Panc1 (cell line): ENCODE measurements at regions not wholly inside any gene's neighbourhood (a gene's known extent, or its start where the extent isn't known, plus 50 kb on each side); places are given as distances from the start of the nearest gene placed in this dataset.

ENCODE experiments used
- ATAC-seq: fragments of 200-7000 bp; cut with Tn5 transposase; 2 replicates; pipeline ENCODE4 v1.9.1; 2020; ENCODE audit warnings: mild to moderate bottlenecking, moderate library complexity
- BruUV-seq: library from RNA; stranded (reverse); fragments of 400-500 nt; replicated peaks from 2 replicates; lab custom pipeline; 2021; lab: Mats Ljungman, UMichigan
- CTCF ChIA-PET: fragments of 300-600 bp; sonication (Branson Sonifier 250); formaldehyde crosslinking; loops from one replicate; lab custom pipeline; 2022; ENCODE audit warnings: antibody characterized with exemption; lab: Charles Lee
- POLR2A ChIA-PET: fragments of 300-600 bp; sonication (Branson Sonifier 250); formaldehyde crosslinking; loops from one replicate; lab custom pipeline; 2022; ENCODE audit warnings: antibody characterized with exemption; lab: Charles Lee
- DNase-seq: peaks from one replicate; pipeline ENCODE4 v3.0.0-alpha.2; 2010; ENCODE audit warnings: low read depth, low spot score
- H3K27ac ChIP-seq: 2 replicates; pipeline ENCODE4 v1.5.1; 2011; ENCODE audit warnings: mild to moderate bottlenecking, low read length, inconsistent platforms
- H3K27me3 ChIP-seq: fragments of 200-500 bp; sonication (Bioruptor generic); 2 replicates; pipeline ENCODE4 v1.6.0; 2014; ENCODE audit warnings: low read length, inconsistent platforms; ENCODE audit not compliant: control insufficient read depth, insufficient read depth
- H3K36me3 ChIP-seq: fragments of 200-500 bp; sonication (Bioruptor generic); 2 replicates; pipeline ENCODE4 v1.5.1; 2014; ENCODE audit warnings: inconsistent platforms, mild to moderate bottlenecking, low read length, moderate library complexity; ENCODE audit not compliant: control insufficient read depth, insufficient read depth
- H3K4me1 ChIP-seq: 2 replicates; pipeline ENCODE4 v1.5.1; 2011; ENCODE audit warnings: inconsistent platforms, mild to moderate bottlenecking, low read length, moderate library complexity; ENCODE audit not compliant: control insufficient read depth, insufficient read depth
- H3K4me3 ChIP-seq, 2 experiments: 2 replicates each; pipeline ENCODE4 v1.5.1; 2011 to 2012; ENCODE audit warnings: low read depth in 2 of 2, low read length in 2 of 2, mild to moderate bottlenecking in 2 of 2, inconsistent platforms in 1 of 2, moderate library complexity in 1 of 2
- H3K9me3 ChIP-seq: fragments of 200-500 bp; sonication (Bioruptor generic); 2 replicates; pipeline ENCODE4 v1.5.1; 2014; ENCODE audit warnings: low read depth, mild to moderate bottlenecking, inconsistent platforms, low read length, moderate library complexity; ENCODE audit not compliant: control insufficient read depth, insufficient read depth
- POLR2AphosphoS5 ChIP-seq: IDR thresholded peaks from 2 replicates; pipeline ENCODE4 v1.6.1; 2012; ENCODE audit warnings: mild to moderate bottlenecking, low read depth, low read length, moderate library complexity
- SIN3A ChIP-seq: IDR thresholded peaks from 2 replicates; pipeline ENCODE4 v1.6.1; 2012; ENCODE audit warnings: low read depth, mild to moderate bottlenecking, low read length, moderate library complexity, borderline replicate concordance; ENCODE audit not compliant: insufficient read depth
- TCF7L2 ChIP-seq: IDR thresholded peaks from 2 replicates; pipeline ENCODE4 v1.6.1; 2011; ENCODE audit warnings: mild to moderate bottlenecking, low read depth, low read length, inconsistent platforms
- in situ Hi-C: cut with HindIII; loops from 2 replicates; pipeline ENCODE4 v1.10.0; 2016; ENCODE audit warnings: low sequenced_read_pairs, low pct_unique_long_range_greater_than_20kb
- intact Hi-C: fragments of 100-400 bp; cut with micrococcal nuclease; formaldehyde crosslinking; loops from one replicate; pipeline ENCODE4 v1.10.0; 2022; ENCODE audit not compliant: unreplicated experiment
- TF ChIP-seq, protein P1 (sequence below), 2 experiments: IDR thresholded peaks; 2 replicates each; pipeline ENCODE4 v1.6.1; 2011 to 2012; ENCODE audit warnings: low read depth in 2 of 2, control low read depth in 1 of 2, low read length in 1 of 2, mild to moderate bottlenecking in 1 of 2, moderate library complexity in 1 of 2; ENCODE audit not compliant: insufficient read depth in 1 of 2
- TF ChIP-seq, protein P2 (sequence below): fragments of 450-650 bp; IDR thresholded peaks from 2 replicates; pipeline ENCODE4 v1.5.1; 2017; ENCODE audit warnings: mild to moderate bottlenecking

DNA sequence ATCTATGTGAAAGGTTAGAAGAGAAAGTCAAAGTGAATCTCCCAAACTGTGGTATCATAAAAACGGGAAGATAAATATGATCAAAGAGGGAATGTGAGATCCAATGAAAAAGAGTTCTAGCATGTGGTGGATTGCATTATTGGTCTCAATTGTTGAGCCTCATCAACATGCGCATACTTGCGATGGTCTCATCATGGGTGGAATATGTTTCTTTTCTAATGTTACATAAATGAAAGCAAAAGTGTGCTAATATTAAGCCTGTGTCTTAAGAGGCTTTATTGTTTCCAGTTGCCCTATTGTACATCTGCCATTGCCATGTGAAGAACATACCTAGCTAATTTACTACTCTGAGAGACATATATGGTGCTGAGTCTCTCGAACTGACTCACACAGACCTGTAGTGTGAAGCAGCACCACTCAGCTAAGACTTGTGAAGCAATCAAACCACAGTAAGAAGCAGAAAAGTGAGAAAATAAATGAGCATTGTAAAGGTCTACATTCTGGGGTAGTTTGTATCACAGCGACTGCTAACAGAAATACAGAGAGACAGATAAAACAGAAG lies 645.5 kb upstream of the PCDH15 start:
- ATAC-seq (no peak), DNase-seq (no peak)
- no peaks in the 10 kb centered on the region for H3K9me3 ChIP-seq
- POLR2A ChIA-PET = no interaction called here
- no TSS peak for BruUV-seq
- intact Hi-C loops = no loop called here
- no peak overlapping the region for H3K27ac ChIP-seq
- no peak for TF ChIP-seq POLR2AphosphoS5
- TF ChIP-seq TCF7L2 = no peak
- TF ChIP-seq, protein P1, sequence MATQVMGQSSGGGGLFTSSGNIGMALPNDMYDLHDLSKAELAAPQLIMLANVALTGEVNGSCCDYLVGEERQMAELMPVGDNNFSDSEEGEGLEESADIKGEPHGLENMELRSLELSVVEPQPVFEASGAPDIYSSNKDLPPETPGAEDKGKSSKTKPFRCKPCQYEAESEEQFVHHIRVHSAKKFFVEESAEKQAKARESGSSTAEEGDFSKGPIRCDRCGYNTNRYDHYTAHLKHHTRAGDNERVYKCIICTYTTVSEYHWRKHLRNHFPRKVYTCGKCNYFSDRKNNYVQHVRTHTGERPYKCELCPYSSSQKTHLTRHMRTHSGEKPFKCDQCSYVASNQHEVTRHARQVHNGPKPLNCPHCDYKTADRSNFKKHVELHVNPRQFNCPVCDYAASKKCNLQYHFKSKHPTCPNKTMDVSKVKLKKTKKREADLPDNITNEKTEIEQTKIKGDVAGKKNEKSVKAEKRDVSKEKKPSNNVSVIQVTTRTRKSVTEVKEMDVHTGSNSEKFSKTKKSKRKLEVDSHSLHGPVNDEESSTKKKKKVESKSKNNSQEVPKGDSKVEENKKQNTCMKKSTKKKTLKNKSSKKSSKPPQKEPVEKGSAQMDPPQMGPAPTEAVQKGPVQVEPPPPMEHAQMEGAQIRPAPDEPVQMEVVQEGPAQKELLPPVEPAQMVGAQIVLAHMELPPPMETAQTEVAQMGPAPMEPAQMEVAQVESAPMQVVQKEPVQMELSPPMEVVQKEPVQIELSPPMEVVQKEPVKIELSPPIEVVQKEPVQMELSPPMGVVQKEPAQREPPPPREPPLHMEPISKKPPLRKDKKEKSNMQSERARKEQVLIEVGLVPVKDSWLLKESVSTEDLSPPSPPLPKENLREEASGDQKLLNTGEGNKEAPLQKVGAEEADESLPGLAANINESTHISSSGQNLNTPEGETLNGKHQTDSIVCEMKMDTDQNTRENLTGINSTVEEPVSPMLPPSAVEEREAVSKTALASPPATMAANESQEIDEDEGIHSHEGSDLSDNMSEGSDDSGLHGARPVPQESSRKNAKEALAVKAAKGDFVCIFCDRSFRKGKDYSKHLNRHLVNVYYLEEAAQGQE (IDR thresholded peaks at IDR 0.05; ENCODE audit: insufficient read depth in 1 of 2, low read depth in 2 of 2, low read length in 1 of 2) = no peak
- TF ChIP-seq, protein P2, sequence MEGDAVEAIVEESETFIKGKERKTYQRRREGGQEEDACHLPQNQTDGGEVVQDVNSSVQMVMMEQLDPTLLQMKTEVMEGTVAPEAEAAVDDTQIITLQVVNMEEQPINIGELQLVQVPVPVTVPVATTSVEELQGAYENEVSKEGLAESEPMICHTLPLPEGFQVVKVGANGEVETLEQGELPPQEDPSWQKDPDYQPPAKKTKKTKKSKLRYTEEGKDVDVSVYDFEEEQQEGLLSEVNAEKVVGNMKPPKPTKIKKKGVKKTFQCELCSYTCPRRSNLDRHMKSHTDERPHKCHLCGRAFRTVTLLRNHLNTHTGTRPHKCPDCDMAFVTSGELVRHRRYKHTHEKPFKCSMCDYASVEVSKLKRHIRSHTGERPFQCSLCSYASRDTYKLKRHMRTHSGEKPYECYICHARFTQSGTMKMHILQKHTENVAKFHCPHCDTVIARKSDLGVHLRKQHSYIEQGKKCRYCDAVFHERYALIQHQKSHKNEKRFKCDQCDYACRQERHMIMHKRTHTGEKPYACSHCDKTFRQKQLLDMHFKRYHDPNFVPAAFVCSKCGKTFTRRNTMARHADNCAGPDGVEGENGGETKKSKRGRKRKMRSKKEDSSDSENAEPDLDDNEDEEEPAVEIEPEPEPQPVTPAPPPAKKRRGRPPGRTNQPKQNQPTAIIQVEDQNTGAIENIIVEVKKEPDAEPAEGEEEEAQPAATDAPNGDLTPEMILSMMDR = no peak
- no peak for TF ChIP-seq SIN3A
- H3K36me3 ChIP-seq = no peaks in the 10 kb centered on the region
- no peaks in the 10 kb centered on the region for H3K27me3 ChIP-seq
- in situ Hi-C loops = no loop called here
- CTCF ChIA-PET = no interaction called here
- no peak overlapping the region for H3K4me3 ChIP-seq
- H3K4me1 ChIP-seq = no peaks in the 10 kb centered on the region

DNA sequence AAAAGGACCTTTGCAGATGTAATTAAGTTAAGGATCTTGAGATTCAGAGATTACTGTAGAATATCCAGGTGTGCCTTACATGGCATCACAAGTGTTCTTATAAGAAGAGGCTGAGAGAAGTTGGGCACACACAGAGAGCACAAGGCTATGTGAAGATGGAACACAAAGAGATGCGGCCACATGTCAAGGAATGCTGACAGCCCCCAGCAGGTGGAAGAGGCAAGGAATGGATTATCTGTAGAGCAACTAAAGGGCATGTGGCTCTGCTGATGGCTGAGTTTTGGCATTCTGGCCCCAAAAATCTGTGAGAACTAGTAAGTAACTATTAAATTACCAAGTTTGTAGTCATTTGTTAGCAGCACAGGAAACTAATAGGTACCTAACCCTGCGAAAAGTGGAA lies 640.7 kb upstream of the PCDH15 start:
- H3K9me3 ChIP-seq = no peaks in the 10 kb centered on the region
- DNase-seq (no peak), ATAC-seq (no peak)
- TF ChIP-seq SIN3A = no peak
- TF ChIP-seq, protein P2 = no peak
- TF ChIP-seq, protein P1 (IDR thresholded peaks at IDR 0.05; ENCODE audit: insufficient read depth in 1 of 2, low read depth in 2 of 2, low read length in 1 of 2) = no peak
- TF ChIP-seq POLR2AphosphoS5 = no peak
- TF ChIP-seq TCF7L2 = no peak
- ChIA-PET CTCF (no interaction called here), POLR2A (no interaction called here)
- no peaks in the 10 kb centered on the region for H3K36me3 ChIP-seq
- H3K27ac ChIP-seq = no peak overlapping the region
- intact Hi-C loops = no loop called here
- no peak overlapping the region for H3K4me3 ChIP-seq
- H3K27me3 ChIP-seq = no peaks in the 10 kb centered on the region
- in situ Hi-C loops = no loop called here
- no TSS peak for BruUV-seq
- no peaks in the 10 kb centered on the region for H3K4me1 ChIP-seq
